ENCODE measurements at regions not wholly inside any gene's neighbourhood (a gene's known extent, or its start where the extent isn't known, plus 50 kb on each side); places are given as distances from the start of the nearest gene placed in this dataset.
A peak's percentile ranks its signal among the peaks of the same experiment; 100 is the strongest.

GRCh38 chr3:64870876-64871646 lies 183.3 kb upstream of the ADAMTS9 start:
- no peak for DNase-seq

DNA sequence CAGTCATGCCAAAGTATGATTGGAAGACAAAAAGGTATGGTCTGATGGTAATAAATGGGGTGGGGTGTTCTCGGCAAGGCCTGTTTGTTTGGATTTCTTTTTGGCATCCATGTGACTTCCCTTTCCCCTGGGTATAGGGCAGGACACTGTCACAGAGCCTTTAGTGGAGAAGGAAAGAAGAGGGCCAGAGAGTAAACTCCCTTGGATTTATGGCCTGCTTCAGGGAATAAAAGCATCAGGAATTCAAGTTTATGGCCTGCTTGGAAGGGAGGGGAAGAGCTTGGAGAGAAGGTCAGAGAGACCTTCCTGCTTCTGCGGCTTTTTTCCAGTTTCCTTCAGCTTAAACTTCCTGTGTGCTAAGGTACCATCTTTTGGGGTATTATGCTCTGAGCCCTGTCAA lies 179.4 kb upstream of the ADAMTS9 start:
- DNase-seq, result no peak

DNA sequence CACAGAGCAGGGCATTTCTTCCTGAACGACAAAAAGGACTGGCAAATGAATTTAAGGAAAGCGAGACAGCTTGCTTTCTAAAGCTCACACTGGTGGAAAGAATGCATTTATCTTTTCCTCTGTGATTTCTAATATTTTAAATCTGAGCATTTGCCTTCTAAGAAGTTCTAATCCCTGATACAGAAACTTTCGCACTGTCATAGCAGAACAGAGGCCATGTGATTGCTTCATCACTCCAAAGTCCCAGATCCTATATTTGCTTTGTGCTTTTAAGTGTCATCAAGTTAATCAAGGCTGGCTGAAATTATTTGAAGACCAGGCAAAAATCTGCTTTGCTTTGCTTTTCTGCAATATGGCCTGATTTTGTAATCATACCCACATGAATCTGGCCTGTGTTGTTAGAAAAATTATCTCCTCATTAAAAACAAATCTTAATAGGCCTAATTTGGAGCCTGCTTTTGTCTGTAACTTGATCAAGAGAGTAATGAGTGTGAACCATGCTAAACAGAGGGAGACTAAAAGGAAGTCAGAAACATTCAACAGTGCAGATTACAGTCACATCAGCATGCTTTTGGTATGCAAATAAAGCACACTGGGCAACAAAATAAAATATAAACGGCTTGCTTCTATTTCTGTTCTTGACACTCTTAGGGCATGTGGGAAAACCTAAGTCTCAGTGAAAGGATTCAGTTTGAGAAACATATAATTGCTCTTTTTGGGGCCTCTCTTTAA lies 178.2 kb upstream of the ADAMTS9 start:
- peak in 1 of 2 experiments; percentile 44 for DNase-seq

DNA sequence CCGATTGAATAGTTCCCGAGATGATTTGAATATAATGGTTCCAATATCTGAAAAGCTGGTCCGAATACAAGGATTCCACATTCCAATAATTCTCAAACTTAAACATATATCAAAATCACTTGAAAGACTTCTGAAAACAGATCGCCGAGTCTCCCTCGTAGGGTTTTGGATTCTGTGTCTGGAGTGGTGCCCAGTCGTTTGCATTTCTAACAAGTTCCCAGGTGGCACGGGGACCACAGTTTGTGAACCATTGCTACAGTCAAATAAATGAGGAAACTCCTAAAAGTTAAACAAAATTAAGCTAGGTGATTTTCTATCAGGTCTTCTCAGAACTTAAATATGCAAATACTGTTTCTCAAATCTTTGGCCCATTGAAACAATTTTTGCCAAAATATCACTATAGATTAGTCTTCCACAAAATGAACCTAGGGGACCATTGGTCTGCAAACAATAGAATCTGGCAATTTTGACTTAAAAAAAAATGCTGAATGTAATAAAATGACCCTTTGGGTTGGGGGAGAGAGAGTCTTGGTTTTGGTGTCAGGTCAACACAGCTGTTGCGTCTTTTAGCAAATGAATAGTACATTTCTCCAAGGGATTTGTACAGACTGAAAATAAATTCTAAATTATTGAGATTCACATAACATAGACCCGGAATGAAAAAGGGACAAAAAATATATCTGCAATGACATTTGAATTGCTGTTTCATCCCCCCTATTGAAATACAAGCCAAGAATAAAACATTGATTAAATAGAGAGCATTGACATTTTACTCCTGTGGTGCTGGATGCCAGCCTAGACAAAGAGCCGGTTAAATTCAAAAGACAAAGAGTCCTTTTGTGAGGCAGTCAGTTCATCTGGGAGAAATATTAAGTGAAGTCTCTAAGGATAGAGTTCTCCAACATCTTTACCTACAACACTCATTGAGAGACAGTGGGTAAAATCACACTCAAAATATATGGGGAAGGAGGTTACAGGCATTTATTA lies 175.7 kb upstream of the ADAMTS9 start:
- peak; percentile 2 to 17 for DNase-seq

DNA sequence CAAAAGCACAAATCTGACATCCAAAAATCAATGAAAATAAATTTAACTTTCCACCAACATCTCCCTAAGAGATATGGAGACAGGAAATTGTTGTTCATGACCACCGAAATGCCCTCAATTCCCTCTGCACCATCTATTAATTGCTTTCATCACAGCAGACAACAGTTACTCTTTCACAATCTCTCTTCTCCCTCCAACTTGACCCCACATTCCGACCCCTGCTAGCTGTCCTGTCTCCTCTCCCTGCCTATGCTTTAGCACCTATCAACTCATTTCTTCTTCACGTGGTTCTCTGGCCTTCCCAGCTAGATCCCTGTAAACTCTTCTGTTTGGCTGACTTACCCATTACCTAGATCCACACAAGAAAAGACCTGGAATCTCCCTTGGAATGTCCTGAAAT lies 173.9 kb upstream of the ADAMTS9 start:
- no peak for DNase-seq

DNA sequence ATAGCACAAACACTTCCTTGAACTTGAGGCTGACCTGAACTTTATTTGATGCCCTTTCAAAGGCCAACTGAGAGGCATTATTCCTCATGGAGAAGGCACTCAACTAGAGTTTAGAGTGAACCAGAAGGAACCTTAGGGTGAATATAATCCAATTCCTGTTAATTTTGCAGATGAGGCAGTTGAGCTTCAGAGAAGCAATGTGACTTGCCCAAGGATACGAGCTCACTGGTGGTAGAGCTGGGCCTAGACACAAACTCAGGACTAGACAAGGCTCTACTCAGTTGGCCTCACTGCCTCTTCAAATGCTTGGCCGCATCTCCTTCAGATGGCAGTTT lies 172.7 kb upstream of the ADAMTS9 start:
- peak; percentile 66 to 71 for DNase-seq

GRCh38 chr3:64859625-64860535 lies 172.1 kb upstream of the ADAMTS9 start:
- DNase-seq, result no peak

DNA sequence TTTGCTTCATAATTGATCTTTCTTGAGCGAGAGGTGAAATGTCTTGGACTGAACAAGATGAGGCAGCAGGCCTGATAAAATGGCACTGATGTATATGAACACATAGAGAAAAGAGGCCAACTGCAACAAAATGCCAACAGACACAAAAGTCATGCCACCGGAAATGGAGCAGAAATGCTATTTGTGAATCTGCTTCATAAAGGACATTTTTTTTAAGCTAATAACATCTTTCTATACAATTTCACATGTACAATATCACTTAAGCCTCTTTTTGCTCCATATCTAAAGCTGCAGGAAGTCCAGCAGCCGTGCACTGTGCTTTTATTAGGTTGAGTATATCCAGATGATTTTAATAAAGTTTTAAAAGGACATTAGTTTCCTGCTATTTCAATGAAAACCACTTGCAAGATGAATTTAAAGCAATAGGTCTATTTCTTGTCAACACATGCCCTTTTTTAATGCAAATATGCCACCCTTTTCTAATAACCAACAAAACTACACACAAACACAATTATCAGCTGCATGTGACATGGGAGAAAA lies 169.2 kb upstream of the ADAMTS9 start:
- DNase-seq, result no peak

GRCh38 chr3:64856106-64856505 lies 168.3 kb upstream of the ADAMTS9 start:
- no peak for DNase-seq

GRCh38 chr3:64853456-64853855 lies 165.7 kb upstream of the ADAMTS9 start:
- no peak for DNase-seq

DNA sequence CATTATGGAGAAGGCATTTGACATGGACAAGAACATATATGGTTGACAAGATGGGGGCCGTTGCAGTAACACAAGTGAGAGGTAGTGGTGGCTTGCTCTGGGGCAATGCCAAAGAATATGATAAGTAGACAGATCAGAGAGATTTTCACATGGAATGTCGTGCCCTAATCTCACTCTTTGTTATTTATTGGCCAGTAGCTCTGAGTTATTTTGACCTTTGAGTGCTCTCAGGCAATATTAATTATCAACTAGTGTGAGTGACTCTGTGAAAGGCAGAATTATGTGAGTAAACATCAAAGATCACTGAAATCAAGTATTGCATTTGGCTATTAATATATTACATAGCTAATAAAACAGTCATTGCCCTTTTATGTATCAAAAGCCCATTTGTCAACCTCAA lies 164.9 kb upstream of the ADAMTS9 start:
- DNase-seq, result no peak

GRCh38 chr3:64848822-64849221 lies 161.0 kb upstream of the ADAMTS9 start:
- no peak for DNase-seq

DNA sequence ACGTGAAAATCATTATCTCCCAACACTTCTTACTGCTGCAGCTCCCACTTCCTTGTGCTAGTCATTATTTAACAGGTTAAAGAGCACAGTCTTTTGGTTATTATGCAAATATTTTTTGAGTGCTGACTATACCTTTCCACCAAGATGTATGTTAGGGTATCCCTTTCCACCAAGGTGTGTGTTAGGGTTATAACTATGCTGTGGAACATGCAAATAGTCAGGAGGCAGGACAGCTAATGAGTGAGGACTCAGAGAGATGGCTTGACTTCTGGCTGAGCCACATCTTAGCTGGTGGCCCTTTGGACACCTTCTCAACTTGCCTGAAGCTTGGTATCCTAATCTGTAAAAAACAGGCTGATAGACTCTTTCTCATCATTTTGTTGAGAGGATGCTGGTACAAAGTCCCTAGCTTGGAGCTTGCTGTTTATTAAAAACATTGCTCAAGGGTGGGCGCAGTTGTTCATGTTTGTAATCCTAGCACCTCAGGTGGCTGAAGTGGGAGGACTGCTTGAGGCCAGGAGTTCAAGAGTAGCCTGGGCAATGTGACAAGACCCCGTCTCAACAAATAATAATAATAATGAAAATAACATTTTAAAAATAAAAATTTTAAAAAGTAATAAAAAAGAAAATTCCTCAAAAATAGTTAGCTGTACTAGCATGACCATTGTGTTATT lies 160.5 kb upstream of the ADAMTS9 start:
- peak; percentile 88 to 95 for DNase-seq

DNA sequence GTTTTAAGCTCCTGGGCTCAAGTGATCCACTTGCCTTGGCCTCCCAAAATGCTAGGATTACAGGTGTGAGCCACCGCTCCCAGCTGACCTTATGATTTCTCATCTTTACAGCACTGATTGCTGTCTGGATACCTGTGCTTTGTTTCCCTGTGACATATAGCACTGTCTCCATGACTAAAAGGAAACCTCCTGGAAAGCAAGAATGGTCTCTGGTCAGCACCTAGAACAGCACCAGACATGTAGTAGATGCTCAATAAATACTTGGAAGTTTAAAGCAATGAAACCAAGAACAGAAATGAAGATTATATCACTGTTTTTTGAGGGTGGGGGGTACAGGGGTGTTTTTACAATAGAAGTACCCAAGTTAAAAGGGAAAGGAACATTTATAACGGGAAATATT lies 156.8 kb upstream of the ADAMTS9 start:
- no peak for DNase-seq

GRCh38 chr3:64837986-64838735 lies 150.4 kb upstream of the ADAMTS9 start:
- DNase-seq, result no peak

- DNase-seq, result no peak
Measured at GRCh38 chr3:64837126-64837738, 149.4 kb upstream of the ADAMTS9 start.

GRCh38 chr3:64836097-64836496 lies 148.3 kb upstream of the ADAMTS9 start:
- no peak for DNase-seq

- DNase-seq, result no peak
Measured at GRCh38 chr3:64832098-64832497, 144.3 kb upstream of the ADAMTS9 start.

DNA sequence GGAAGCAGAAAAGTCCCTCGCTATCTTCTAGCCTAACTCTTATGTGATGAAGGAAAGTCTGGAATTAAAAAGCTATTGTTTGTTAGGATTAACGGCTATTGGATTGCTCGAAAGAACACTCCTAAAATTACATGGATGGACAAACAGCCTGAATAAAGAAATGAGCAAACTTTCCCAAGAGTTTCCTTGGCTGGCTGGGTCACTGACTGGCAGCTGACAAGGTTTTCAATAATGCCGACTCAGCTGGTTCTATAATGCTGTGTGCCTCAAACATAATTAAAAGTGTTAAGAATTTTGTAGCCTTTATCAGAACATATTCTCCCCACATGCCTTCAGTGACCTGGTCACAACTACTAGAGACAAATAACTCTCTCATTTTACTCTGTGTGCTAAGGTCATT lies 142.9 kb upstream of the ADAMTS9 start:
- no peak for DNase-seq

DNA sequence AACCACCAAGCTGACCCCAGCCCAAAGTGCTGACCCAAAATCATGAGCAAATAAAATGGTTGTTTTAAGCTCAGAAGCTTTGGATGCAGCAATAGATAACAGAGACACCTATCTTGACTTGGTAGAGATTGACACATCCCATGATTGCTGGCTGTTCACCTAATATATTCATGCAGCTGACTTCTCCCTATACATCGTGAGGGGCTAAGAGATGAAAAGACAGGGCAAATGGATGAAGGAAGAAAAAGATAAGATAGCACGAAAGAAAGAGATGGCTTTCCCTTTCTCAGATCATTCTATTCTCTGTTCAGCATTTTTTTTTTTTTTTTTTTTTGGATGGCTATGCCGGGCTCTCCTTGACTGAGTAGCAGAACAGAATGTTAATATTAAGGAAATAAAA lies 141.5 kb upstream of the ADAMTS9 start:
- DNase-seq, result no peak
